ENCODE measurements at regions not wholly inside any gene's neighbourhood (a gene's known extent, or its start where the extent isn't known, plus 50 kb on each side); places are given as distances from the start of the nearest gene placed in this dataset.

- Mint-ChIP-seq H3K36me3 (ENCODE audit: low read depth) (peaks cover 18% of the 10 kb centered on the region), H3K4me3 (ENCODE audit: low read depth) (no peak overlapping the region), H3K27ac (no peak overlapping the region), H3K27me3 (ENCODE audit: low read depth) (no peaks in the 10 kb centered on the region), H3K4me1 (ENCODE audit: low read depth) (peaks cover 35% of the 10 kb centered on the region), H3K9me3 (no peaks in the 10 kb centered on the region)
- DNase-seq (ENCODE audit: low spot score), result no peak
- intact Hi-C loops (cut with micrococcal nuclease), result no loop called here
Observed at GRCh38 chr14:35224615-35225014, 67.6 kb upstream of the PSMA6 start.

DNA sequence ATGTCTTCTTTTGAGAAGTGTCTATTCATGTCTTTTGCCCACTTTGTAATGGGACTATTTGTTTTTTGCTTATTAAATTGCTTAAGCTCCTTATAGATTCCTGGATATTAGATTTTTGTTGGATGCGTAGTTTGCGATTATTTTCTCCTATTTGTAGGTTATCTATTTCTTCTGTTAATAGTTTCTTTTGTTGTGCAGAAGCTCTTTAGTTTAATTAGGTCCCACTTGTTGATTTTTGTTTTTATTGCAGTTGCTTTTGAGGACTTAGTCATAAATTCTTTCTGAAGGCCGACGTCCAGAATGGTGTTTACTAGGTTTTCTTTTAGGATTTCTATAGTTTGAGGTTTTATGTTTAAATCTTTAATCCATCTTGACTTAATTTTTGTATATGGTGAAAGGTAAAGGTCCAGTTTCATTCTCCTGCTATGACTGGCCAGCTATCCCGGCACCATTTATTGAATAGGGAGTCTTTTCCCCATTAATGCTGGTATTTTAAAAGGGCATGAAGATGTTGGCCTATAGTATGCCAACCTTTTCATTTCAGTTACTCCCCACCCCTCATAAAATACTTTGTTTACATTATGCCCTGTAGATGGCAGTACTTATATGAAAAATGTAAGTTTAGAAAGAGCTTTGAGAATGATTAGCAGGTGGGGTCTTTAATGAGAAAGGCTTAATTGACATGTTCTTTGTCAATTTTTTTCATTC is 62.9 kb upstream of the PSMA6 start:
- Mint-ChIP-seq H3K27me3 (ENCODE audit: low read depth) (no peaks in the 10 kb centered on the region), H3K36me3 (ENCODE audit: low read depth) (peaks cover 2% of the 10 kb centered on the region), H3K4me1 (ENCODE audit: low read depth) (peaks cover 20% of the 10 kb centered on the region), H3K4me3 (ENCODE audit: low read depth) (no peak overlapping the region), H3K9me3 (no peaks in the 10 kb centered on the region), H3K27ac (peak overlapping the region; percentile 15)
- DNase-seq (ENCODE audit: low spot score), result no peak
- intact Hi-C loops (cut with micrococcal nuclease), result loop anchor here (1.0 to 2.0 kb wide), 2 partner anchors 58 to 178 kb away; no protein-coding TSS in a partner anchor

DNA sequence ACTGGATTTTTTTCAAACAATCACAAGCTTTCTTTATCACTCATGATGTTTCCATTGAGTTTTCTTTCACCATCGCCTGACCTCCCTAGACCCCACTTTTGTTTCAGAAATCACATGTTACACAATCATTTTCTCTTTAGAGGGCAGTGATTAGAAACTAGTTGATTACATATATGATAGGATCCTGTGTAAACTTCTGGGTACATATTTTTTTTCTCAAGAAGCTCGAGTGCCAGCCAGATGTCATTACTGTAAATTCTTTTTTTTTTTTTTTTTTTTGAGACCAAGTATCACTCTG is 62.4 kb upstream of the PSMA6 start:
- H3K4me1 Mint-ChIP-seq (ENCODE audit: low read depth), result peaks cover 20% of the 10 kb centered on the region
- intact Hi-C loops (cut with micrococcal nuclease), result loop anchor here (1.0 to 2.0 kb wide), 2 partner anchors 57 to 178 kb away; no protein-coding TSS in a partner anchor
- no peak overlapping the region for H3K4me3 Mint-ChIP-seq (ENCODE audit: low read depth)
- peaks cover 2% of the 10 kb centered on the region for H3K36me3 Mint-ChIP-seq (ENCODE audit: low read depth)
- no peaks in the 10 kb centered on the region for H3K9me3 Mint-ChIP-seq
- peak overlapping the region; percentile 15 for H3K27ac Mint-ChIP-seq
- no peaks in the 10 kb centered on the region for H3K27me3 Mint-ChIP-seq (ENCODE audit: low read depth)
- DNase-seq (ENCODE audit: low spot score), result no peak

DNA sequence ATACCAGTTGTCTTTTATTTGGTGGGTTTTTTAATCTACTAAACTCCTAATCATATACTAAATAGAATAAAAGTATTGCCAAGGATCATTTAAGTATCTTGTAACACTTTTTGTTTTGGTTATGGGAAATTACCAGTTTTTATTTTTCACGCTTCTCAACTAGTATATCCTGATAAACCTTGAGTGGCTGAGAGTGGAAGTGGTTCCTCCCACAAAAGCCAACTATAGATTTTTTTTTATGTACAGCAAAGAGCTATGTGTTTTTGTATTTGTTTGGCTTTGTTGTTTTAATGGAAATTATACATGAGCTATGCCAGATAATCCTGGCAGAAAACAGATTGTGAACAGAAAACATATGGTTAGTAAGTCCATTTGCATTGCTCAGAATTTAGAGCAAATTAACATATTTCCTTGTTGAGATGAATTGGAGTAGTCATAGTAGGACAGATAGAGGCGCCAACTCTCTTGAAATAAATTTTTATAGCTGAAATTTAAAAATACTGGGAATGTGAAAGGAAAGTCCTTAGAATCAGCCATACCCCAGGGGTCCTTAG is 60.9 kb upstream of the PSMA6 start:
- intact Hi-C loops (cut with micrococcal nuclease), result no loop called here
- no peak overlapping the region for H3K4me3 Mint-ChIP-seq (ENCODE audit: low read depth)
- no peak for DNase-seq (ENCODE audit: low spot score)
- H3K27me3 Mint-ChIP-seq (ENCODE audit: low read depth), result no peaks in the 10 kb centered on the region
- H3K9me3 Mint-ChIP-seq, result no peaks in the 10 kb centered on the region
- H3K36me3 Mint-ChIP-seq (ENCODE audit: low read depth), result peaks cover 8% of the 10 kb centered on the region
- H3K4me1 Mint-ChIP-seq (ENCODE audit: low read depth), result peaks cover 20% of the 10 kb centered on the region
- H3K27ac Mint-ChIP-seq, result no peak overlapping the region

- Mint-ChIP-seq H3K27ac (no peak overlapping the region), H3K9me3 (no peaks in the 10 kb centered on the region), H3K27me3 (ENCODE audit: low read depth) (no peaks in the 10 kb centered on the region), H3K4me3 (ENCODE audit: low read depth) (no peak overlapping the region), H3K36me3 (ENCODE audit: low read depth) (peaks cover 16% of the 10 kb centered on the region), H3K4me1 (ENCODE audit: low read depth) (peaks cover 21% of the 10 kb centered on the region)
- no peak for DNase-seq (ENCODE audit: low spot score)
- intact Hi-C loops (cut with micrococcal nuclease), result no loop called here
Observed at GRCh38 chr14:35234012-35234805, 58.0 kb upstream of the PSMA6 start.

GRCh38 chr14:35235840-35236239 is 56.3 kb upstream of the PSMA6 start:
- H3K4me1 Mint-ChIP-seq (ENCODE audit: low read depth), result peaks cover 9% of the 10 kb centered on the region
- no peaks in the 10 kb centered on the region for H3K9me3 Mint-ChIP-seq
- H3K36me3 Mint-ChIP-seq (ENCODE audit: low read depth), result peaks cover 18% of the 10 kb centered on the region
- no peak overlapping the region for H3K4me3 Mint-ChIP-seq (ENCODE audit: low read depth)
- no peaks in the 10 kb centered on the region for H3K27me3 Mint-ChIP-seq (ENCODE audit: low read depth)
- intact Hi-C loops (cut with micrococcal nuclease), result no loop called here
- DNase-seq (ENCODE audit: low spot score), result no peak
- no peak overlapping the region for H3K27ac Mint-ChIP-seq

DNA sequence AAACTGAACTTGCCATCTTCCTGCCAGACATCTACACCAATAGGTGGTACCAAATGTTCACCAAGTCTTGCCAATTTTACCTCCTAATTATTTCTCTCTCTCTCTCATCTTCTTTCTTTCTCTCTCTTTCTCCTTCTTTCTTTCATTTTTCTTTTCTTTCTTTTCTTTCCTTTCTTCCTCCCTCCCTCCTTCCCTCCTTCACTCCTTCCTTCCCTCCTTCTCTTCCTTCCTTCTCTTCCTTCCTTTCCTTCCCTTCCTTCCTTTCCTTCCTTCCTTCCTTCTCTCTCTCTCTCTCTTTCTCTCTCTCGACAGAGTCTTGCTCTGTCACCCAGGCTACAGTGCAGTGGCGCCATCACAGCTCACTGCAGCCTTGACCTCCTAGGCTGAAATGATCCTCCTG is 55.4 kb upstream of the PSMA6 start:
- Mint-ChIP-seq H3K27me3 (ENCODE audit: low read depth) (no peaks in the 10 kb centered on the region), H3K4me3 (ENCODE audit: low read depth) (no peak overlapping the region), H3K27ac (no peak overlapping the region), H3K9me3 (no peaks in the 10 kb centered on the region), H3K36me3 (ENCODE audit: low read depth) (peaks cover 18% of the 10 kb centered on the region), H3K4me1 (ENCODE audit: low read depth) (peaks cover 4% of the 10 kb centered on the region)
- DNase-seq (ENCODE audit: low spot score), result no peak
- intact Hi-C loops (cut with micrococcal nuclease), result no loop called here

DNA sequence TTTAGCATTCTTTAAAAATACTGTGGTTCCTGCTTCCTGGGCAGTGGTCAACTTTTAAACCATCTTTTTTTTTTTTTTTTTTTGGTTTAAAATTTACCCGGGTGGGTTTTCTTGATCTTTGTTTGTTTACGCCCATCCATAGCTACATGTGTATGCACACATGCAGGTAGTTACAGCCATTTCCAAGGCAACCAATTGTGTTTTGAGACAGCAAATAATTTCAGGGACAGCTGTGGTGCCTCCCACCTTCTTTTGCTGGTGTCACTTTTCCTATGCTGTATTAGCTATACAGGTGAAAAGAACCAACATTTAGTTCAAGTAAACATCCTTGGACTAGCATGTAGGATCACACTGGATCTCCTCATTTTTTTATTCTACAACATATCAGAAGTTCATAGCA is 52.0 kb upstream of the PSMA6 start:
- Mint-ChIP-seq H3K4me3 (ENCODE audit: low read depth) (no peak overlapping the region), H3K9me3 (no peaks in the 10 kb centered on the region), H3K4me1 (ENCODE audit: low read depth) (peaks cover 6% of the 10 kb centered on the region), H3K27me3 (ENCODE audit: low read depth) (no peaks in the 10 kb centered on the region), H3K36me3 (ENCODE audit: low read depth) (peaks cover 22% of the 10 kb centered on the region), H3K27ac (no peak overlapping the region)
- DNase-seq (ENCODE audit: low spot score), result no peak
- intact Hi-C loops (cut with micrococcal nuclease), result no loop called here

Measured in activated T-helper 2 cell treated with anti-CD3 and anti-CD28 coated beads, Interferon-gamma antibody, Interleukin-2, Interleukin-4, amounts not matched to agents 10 μg/mL and 5 μg/mL and 100 μg/mL, durations not matched to agents 14 hours and 24 hours and 36 hours (primary cell).